DND-41 (cell line): ENCODE measurements at regions not wholly inside any gene's neighbourhood (a gene's known extent, or its start where the extent isn't known, plus 50 kb on each side); places are given as distances from the start of the nearest gene placed in this dataset.

Experiments
- ATAC-seq: fragments of 200-7000 bp; cut with Tn5 transposase; 3 replicates; pipeline ENCODE4 v1.9.1; 2021; ENCODE audit warnings: low read depth; ENCODE audit not compliant: insufficient read depth
- DNase-seq: peaks from one replicate; pipeline ENCODE4 v3.0.0-alpha.2; 2020
- H2AFZ ChIP-seq: 2 replicates; pipeline ENCODE4 v1.6.0; 2012; ENCODE audit warnings: low read depth, low read length
- H3K27ac ChIP-seq: 2 replicates; pipeline ENCODE4 v1.5.1; 2012; ENCODE audit warnings: low read length, inconsistent platforms
- H3K27me3 ChIP-seq: fragments of 200-600 bp; sonication (generic); 2 replicates; pipeline ENCODE4 v1.6.0; 2012; ENCODE audit warnings: low read length, mild to moderate bottlenecking, inconsistent platforms; ENCODE audit not compliant: insufficient read depth, poor library complexity
- H3K36me3 ChIP-seq: 2 replicates; pipeline ENCODE4 v1.5.1; 2012; ENCODE audit warnings: low read length, inconsistent platforms; ENCODE audit not compliant: insufficient read depth
- H3K4me1 ChIP-seq: 2 replicates; pipeline ENCODE4 v1.5.1; 2012; ENCODE audit warnings: mild to moderate bottlenecking, low read length; ENCODE audit not compliant: insufficient read depth
- H3K4me2 ChIP-seq: 2 replicates; pipeline ENCODE4 v1.6.0; 2012; ENCODE audit warnings: mild to moderate bottlenecking, moderate library complexity, low read length, inconsistent platforms; ENCODE audit not compliant: insufficient read depth
- H3K4me3 ChIP-seq, 2 experiments: fragments of 200-600 bp in 1 of 2; shearing (Covaris generic) in 1 of 2; 2 replicates each; pipeline ENCODE4 v1.5.1; 2012 to 2016; ENCODE audit warnings: inconsistent platforms in 2 of 2, low read length in 2 of 2, mild to moderate bottlenecking in 2 of 2, low read depth in 1 of 2, moderate library complexity in 1 of 2
- H3K79me2 ChIP-seq: 2 replicates; pipeline ENCODE4 v1.6.0; 2012; ENCODE audit warnings: low read length, inconsistent platforms; ENCODE audit not compliant: insufficient read depth
- H3K9ac ChIP-seq: 2 replicates; pipeline ENCODE4 v1.6.0; 2012; ENCODE audit warnings: low read depth, mild to moderate bottlenecking, inconsistent platforms, low read length, moderate library complexity
- H3K9me3 ChIP-seq: 2 replicates; pipeline ENCODE4 v1.5.1; 2012; ENCODE audit warnings: low read length, moderate library complexity, mild to moderate bottlenecking, inconsistent platforms; ENCODE audit not compliant: insufficient read depth, severe bottlenecking
- H4K20me1 ChIP-seq: 2 replicates; pipeline ENCODE4 v1.6.0; 2012; ENCODE audit warnings: low read length; ENCODE audit not compliant: insufficient read depth
- EZH2 ChIP-seq: IDR thresholded peaks from 3 replicates; pipeline ENCODE4 v1.6.1; 2012; ENCODE audit warnings: borderline replicate concordance, low read depth, mild to moderate bottlenecking, moderate library complexity, low read length, inconsistent platforms; ENCODE audit not compliant: severe bottlenecking
- TF ChIP-seq, protein P1 (sequence below): IDR thresholded peaks from 2 replicates; pipeline ENCODE4 v1.5.1; 2012; ENCODE audit warnings: borderline replicate concordance, low read length, moderate library complexity, mild to moderate bottlenecking; ENCODE audit not compliant: poor library complexity, severe bottlenecking; ENCODE audit errors: extremely low read depth

DNA sequence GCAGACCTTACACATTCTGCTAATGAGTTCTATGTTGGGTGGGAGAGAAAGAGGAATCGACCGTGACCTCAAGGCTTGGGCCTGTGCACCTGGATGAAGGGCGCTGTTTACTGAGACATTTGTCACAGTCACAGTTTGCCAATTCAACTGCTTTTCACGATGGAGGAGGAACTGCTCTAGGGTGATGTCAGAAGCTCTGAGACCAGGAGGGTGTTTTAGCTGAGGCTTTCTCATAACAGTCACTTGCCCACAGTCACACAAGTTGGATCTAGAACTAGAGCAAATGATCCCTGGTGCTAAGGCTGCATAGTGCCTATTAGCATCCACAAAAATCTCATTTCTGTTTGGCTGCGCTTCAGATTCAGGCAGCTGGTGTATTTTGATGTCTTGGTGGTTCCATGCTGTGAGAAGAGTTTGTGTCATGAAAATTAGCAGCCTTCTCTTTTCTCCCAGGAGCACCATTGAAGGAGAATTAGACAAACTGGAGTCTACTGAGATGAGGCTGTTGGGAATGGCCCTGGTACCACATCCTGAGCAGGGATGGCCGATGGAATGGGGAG is 83.3 kb upstream of the TGM3 start:
- TF ChIP-seq, protein P1, sequence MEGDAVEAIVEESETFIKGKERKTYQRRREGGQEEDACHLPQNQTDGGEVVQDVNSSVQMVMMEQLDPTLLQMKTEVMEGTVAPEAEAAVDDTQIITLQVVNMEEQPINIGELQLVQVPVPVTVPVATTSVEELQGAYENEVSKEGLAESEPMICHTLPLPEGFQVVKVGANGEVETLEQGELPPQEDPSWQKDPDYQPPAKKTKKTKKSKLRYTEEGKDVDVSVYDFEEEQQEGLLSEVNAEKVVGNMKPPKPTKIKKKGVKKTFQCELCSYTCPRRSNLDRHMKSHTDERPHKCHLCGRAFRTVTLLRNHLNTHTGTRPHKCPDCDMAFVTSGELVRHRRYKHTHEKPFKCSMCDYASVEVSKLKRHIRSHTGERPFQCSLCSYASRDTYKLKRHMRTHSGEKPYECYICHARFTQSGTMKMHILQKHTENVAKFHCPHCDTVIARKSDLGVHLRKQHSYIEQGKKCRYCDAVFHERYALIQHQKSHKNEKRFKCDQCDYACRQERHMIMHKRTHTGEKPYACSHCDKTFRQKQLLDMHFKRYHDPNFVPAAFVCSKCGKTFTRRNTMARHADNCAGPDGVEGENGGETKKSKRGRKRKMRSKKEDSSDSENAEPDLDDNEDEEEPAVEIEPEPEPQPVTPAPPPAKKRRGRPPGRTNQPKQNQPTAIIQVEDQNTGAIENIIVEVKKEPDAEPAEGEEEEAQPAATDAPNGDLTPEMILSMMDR: no peak
- no peak for TF ChIP-seq EZH2
- H2AFZ ChIP-seq: no peak overlapping the region
- ATAC-seq (no peak), DNase-seq (no peak)
- H3K9me3 ChIP-seq: no peaks in the 10 kb centered on the region
- H3K9ac ChIP-seq: no peak overlapping the region
- H3K27me3 ChIP-seq: peaks cover 22% of the 10 kb centered on the region
- no peak overlapping the region for H3K27ac ChIP-seq
- no peaks in the 10 kb centered on the region for H3K36me3 ChIP-seq
- H3K4me3 ChIP-seq: no peak overlapping the region
- no peak overlapping the region for H3K4me2 ChIP-seq
- H3K79me2 ChIP-seq: no peaks in the 10 kb centered on the region
- no peaks in the 10 kb centered on the region for H4K20me1 ChIP-seq
- no peaks in the 10 kb centered on the region for H3K4me1 ChIP-seq

DNA sequence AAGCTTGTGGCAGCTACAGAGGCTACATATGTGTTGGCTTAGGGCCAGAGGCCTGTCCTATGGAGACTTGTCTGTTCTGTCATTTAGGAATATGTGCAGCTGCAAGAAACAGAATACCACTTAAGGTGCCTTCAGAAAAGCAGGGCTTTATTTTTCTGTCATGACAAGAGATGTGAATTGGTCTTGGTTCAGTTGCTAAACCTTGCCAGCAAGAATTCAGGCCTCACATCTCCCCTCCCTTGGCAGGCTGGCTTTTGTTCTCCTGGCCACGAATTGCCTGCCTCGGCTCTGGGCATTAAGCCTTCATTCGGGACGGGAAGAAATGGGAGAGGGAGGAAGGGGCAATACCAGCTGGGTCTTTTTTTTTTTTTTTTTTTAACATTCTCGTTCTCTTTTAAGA is 82.4 kb upstream of the TGM3 start:
- H3K27ac ChIP-seq: no peak overlapping the region
- H3K4me3 ChIP-seq: no peak overlapping the region
- DNase-seq: no peak
- H3K9me3 ChIP-seq: no peaks in the 10 kb centered on the region
- no peak overlapping the region for H3K4me2 ChIP-seq
- no peaks in the 10 kb centered on the region for H3K4me1 ChIP-seq
- no peaks in the 10 kb centered on the region for H4K20me1 ChIP-seq
- ATAC-seq: no peak
- no peaks in the 10 kb centered on the region for H3K36me3 ChIP-seq
- no peak overlapping the region for H3K9ac ChIP-seq
- no peaks in the 10 kb centered on the region for H3K79me2 ChIP-seq
- no peak for TF ChIP-seq EZH2
- TF ChIP-seq, protein P1: no peak
- H3K27me3 ChIP-seq: peaks cover 19% of the 10 kb centered on the region
- H2AFZ ChIP-seq: no peak overlapping the region

DNA sequence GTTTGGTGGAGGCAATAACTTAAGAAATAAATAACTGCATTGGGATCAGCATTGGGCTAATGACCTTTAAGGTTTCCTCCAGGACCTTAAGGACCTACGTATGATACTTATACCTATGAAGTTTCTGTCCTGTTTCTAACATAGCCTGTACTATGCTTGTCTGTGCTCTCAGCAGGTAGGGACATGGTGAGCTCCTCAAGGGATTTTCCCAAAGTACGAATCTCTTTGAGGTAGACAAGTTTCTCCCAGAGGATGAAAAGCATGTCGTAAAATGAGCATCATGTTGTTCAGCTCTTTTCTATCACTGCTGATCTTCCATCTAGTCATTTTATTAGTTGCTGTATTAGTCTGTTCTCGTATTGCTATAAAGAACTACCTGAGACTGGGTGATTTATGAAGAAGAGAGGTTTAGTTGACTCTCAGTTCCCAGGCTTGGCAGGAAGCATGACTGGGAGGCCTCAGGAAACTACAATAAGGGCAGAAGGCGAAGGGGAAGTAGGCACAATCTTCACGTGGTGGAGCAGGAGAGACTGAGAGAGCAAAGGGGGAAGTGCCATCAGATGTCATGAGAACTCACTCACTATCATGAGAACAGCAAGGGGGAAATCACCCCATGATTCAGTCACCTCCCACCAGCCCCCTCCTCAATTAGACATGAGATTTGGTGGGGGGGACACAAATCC is 77.8 kb upstream of the TGM3 start:
- H4K20me1 ChIP-seq: no peaks in the 10 kb centered on the region
- no peak overlapping the region for H3K4me3 ChIP-seq
- no peak for TF ChIP-seq EZH2
- TF ChIP-seq, protein P1: no peak
- H3K27me3 ChIP-seq: peaks cover 7% of the 10 kb centered on the region
- H3K9me3 ChIP-seq: no peaks in the 10 kb centered on the region
- DNase-seq (no peak), ATAC-seq (no peak)
- no peak overlapping the region for H3K4me2 ChIP-seq
- no peaks in the 10 kb centered on the region for H3K79me2 ChIP-seq
- H3K27ac ChIP-seq: no peak overlapping the region
- no peaks in the 10 kb centered on the region for H3K4me1 ChIP-seq
- H2AFZ ChIP-seq: no peak overlapping the region
- no peaks in the 10 kb centered on the region for H3K36me3 ChIP-seq
- no peak overlapping the region for H3K9ac ChIP-seq
